ENCODE measurements at regions not wholly inside any gene's neighbourhood (a gene's known extent, or its start where the extent isn't known, plus 50 kb on each side); places are given as distances from the start of the nearest gene placed in this dataset.

- Mint-ChIP-seq H3K36me3 (ENCODE audit: low read depth) (no peaks in the 10 kb centered on the region), H3K4me3 (peak overlapping the region; percentile 65), H3K27me3 (ENCODE audit: low read depth) (no peaks in the 10 kb centered on the region), H3K27ac (ENCODE audit: unreplicated experiment) (peak overlapping the region; percentile 72), H3K4me1 (peaks cover 53% of the 10 kb centered on the region), H3K9me3 (peaks cover 6% of the 10 kb centered on the region)
- no peak for TF ChIP-seq CTCF (conservative IDR thresholded peaks at IDR 0.05)
- DNase-seq (ENCODE audit: low read depth, low spot score) = no peak
These were observed 403.1 kb downstream of the SPRY2 start for GRCh38 chr13:79937771-79938216.

- Mint-ChIP-seq H3K27me3 (ENCODE audit: low read depth) (no peaks in the 10 kb centered on the region), H3K27ac (ENCODE audit: unreplicated experiment) (no peak overlapping the region)
- no peak for TF ChIP-seq CTCF (conservative IDR thresholded peaks at IDR 0.05)
These were observed 403.6 kb downstream of the SPRY2 start for GRCh38 chr13:79937311-79937710.

GRCh38 chr13:79936368-79937136, 404.4 kb downstream of the SPRY2 start:
- no peaks in the 10 kb centered on the region for H3K27me3 Mint-ChIP-seq (ENCODE audit: low read depth)
- TF ChIP-seq CTCF (conservative IDR thresholded peaks at IDR 0.05) = no peak

More at GRCh38 chr13:79937311-79937710, 403.6 kb downstream of the SPRY2 start:
- H3K4me1 Mint-ChIP-seq = peaks cover 53% of the 10 kb centered on the region
- peaks cover 4% of the 10 kb centered on the region for H3K9me3 Mint-ChIP-seq
- no peak overlapping the region for H3K4me3 Mint-ChIP-seq
- no peaks in the 10 kb centered on the region for H3K36me3 Mint-ChIP-seq (ENCODE audit: low read depth)
- no peak for DNase-seq (ENCODE audit: low read depth, low spot score)

GRCh38 chr13:79935121-79935520, 405.8 kb downstream of the SPRY2 start:
- Mint-ChIP-seq H3K4me3 (no peak overlapping the region), H3K9me3 (peaks cover 16% of the 10 kb centered on the region), H3K4me1 (peaks cover 51% of the 10 kb centered on the region), H3K36me3 (ENCODE audit: low read depth) (peaks cover 6% of the 10 kb centered on the region), H3K27me3 (ENCODE audit: low read depth) (no peaks in the 10 kb centered on the region), H3K27ac (ENCODE audit: unreplicated experiment) (no peak overlapping the region)
- no peak for TF ChIP-seq CTCF (conservative IDR thresholded peaks at IDR 0.05)
- no peak for DNase-seq (ENCODE audit: low read depth, low spot score)

More at GRCh38 chr13:79936368-79937136, 404.4 kb downstream of the SPRY2 start:
- DNase-seq (ENCODE audit: low read depth, low spot score) = no peak
- peak overlapping the region; percentile 53 for H3K4me3 Mint-ChIP-seq
- H3K27ac Mint-ChIP-seq (ENCODE audit: unreplicated experiment) = peak overlapping the region; percentile 96
- H3K4me1 Mint-ChIP-seq = peaks cover 53% of the 10 kb centered on the region
- H3K36me3 Mint-ChIP-seq (ENCODE audit: low read depth) = peaks cover 2% of the 10 kb centered on the region
- H3K9me3 Mint-ChIP-seq = peaks cover 7% of the 10 kb centered on the region

- Mint-ChIP-seq H3K27me3 (ENCODE audit: low read depth) (no peaks in the 10 kb centered on the region), H3K36me3 (ENCODE audit: low read depth) (peaks cover 6% of the 10 kb centered on the region), H3K9me3 (peaks cover 16% of the 10 kb centered on the region), H3K4me1 (peaks cover 37% of the 10 kb centered on the region), H3K4me3 (no peak overlapping the region), H3K27ac (ENCODE audit: unreplicated experiment) (no peak overlapping the region)
- DNase-seq (ENCODE audit: low read depth, low spot score) = no peak
- TF ChIP-seq CTCF (conservative IDR thresholded peaks at IDR 0.05) = no peak
These were observed 407.5 kb downstream of the SPRY2 start for GRCh38 chr13:79933389-79933788.

Measured in neural crest cell (in vitro differentiated cells).